Astrocyte of the cerebellum (primary cell): ENCODE measurements at regions not wholly inside any gene's neighbourhood (a gene's known extent, or its start where the extent isn't known, plus 50 kb on each side); places are given as distances from the start of the nearest gene placed in this dataset.

Source experiments
- DNase-seq: peaks from one replicate; pipeline ENCODE4 v3.0.0-alpha.2; 2011; ENCODE audit warnings: low read depth
- H3K4me3 ChIP-seq: 2 replicates; pipeline ENCODE4 v1.5.1; 2011; ENCODE audit warnings: mild to moderate bottlenecking, low read depth, low read length, moderate library complexity
- in situ Hi-C: cut with HindIII; loops from 2 replicates; pipeline ENCODE4 v1.10.0; 2017; ENCODE audit warnings: low sequenced_read_pairs
- TF ChIP-seq, protein P1 (sequence below): IDR thresholded peaks from 2 replicates; pipeline ENCODE4 v1.5.1; 2012; ENCODE audit warnings: low read length, low read depth, moderate library complexity, mild to moderate bottlenecking; ENCODE audit errors: missing control alignments

- TF ChIP-seq, protein P1, sequence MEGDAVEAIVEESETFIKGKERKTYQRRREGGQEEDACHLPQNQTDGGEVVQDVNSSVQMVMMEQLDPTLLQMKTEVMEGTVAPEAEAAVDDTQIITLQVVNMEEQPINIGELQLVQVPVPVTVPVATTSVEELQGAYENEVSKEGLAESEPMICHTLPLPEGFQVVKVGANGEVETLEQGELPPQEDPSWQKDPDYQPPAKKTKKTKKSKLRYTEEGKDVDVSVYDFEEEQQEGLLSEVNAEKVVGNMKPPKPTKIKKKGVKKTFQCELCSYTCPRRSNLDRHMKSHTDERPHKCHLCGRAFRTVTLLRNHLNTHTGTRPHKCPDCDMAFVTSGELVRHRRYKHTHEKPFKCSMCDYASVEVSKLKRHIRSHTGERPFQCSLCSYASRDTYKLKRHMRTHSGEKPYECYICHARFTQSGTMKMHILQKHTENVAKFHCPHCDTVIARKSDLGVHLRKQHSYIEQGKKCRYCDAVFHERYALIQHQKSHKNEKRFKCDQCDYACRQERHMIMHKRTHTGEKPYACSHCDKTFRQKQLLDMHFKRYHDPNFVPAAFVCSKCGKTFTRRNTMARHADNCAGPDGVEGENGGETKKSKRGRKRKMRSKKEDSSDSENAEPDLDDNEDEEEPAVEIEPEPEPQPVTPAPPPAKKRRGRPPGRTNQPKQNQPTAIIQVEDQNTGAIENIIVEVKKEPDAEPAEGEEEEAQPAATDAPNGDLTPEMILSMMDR, result no peak
- in situ Hi-C loops, result no loop called here
- H3K4me3 ChIP-seq, result no peak overlapping the region
- no peak for DNase-seq
Measured at GRCh38 chr2:66084948-66085590, 349.9 kb upstream of the MEIS1 start.

DNA sequence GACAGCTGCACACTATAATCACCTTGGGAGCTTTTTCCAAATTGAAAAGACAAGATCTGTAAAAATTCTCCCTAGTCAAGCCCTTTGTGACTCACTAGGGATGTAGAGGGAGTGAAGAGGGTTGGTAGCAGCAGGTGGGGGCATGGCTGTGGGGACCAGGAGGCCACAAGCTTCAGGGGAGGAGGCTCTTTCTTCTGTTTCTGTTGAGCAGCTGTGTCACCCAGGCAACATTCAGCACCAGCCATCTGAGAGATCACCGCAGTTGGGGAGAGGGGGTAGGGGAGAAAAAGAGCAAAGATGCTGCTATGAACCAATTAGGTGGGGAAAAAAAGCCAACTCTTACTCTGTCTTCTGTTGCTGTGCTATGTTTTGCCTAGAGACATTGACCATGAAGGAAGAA lies 352.3 kb upstream of the MEIS1 start:
- no peak overlapping the region for H3K4me3 ChIP-seq
- in situ Hi-C loops, result no loop called here
- no peak for DNase-seq
- TF ChIP-seq, protein P1, result no peak

- TF ChIP-seq, protein P1, result no peak
- no peak for DNase-seq
- in situ Hi-C loops, result no loop called here
- H3K4me3 ChIP-seq, result no peak overlapping the region
Measured at GRCh38 chr2:66080127-66080526, 354.8 kb upstream of the MEIS1 start.

DNA sequence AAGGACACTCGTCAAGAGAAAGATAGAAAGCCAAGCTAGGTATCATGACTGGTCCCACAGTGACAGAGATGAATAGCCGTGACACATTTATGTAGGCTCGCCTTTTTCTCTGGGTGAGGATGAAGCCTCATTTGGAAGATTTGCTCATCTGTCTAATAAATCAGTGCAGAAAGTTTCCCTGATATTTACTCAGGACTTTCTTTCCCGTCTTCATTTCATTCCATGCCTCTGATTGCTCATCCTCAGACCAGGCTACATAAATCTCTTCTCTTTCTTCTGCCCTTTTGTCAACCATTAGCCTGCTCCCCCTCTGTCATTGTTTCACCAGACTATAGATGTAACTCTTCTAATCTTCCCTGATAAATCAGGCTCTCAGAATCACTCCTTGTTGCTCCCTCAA lies 361.8 kb upstream of the MEIS1 start:
- DNase-seq, result no peak
- H3K4me3 ChIP-seq, result no peak overlapping the region
- TF ChIP-seq, protein P1, result no peak
- in situ Hi-C loops, result no loop called here

- no peak for DNase-seq
- in situ Hi-C loops, result no loop called here
- TF ChIP-seq, protein P1, result no peak
- H3K4me3 ChIP-seq, result no peak overlapping the region
Measured at GRCh38 chr2:66070721-66071602, 364.0 kb upstream of the MEIS1 start.

DNA sequence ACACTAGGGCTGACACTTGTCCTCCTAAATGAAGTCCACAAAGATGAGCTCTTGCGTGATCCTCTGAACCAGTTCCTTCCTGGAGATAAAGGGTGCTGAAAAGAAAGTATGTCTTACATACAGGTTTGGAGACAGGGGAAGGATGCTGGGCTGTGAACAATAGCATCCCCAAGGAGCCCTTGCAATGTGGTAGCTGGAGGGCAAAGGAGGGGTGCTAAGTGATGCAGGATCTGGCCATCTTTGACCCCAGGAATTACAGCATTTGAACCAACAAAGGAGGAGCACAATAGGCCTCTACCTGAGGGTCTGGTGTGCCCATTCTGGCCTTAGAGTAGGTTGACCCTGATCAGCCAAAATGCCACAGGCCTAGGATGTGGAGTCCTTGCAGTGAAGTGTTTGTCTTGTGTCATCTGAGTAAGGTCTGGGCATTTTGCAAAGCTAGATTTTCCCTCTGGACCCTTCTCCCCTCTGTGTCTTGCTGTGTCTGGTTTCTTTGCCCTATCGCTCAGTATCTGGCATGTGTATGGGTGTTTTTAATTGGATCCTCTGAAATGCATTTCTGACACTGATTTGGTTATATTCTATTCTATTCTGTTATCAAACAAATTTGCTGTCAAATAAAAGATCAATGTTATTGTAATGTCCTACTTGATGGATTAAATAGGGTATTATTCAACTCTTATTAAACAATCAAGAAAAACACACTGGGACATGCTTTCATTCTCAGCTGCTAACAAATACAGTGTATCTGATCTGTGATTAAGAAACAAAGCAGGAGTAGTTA lies 364.8 kb upstream of the MEIS1 start:
- in situ Hi-C loops, result no loop called here
- DNase-seq, result no peak

More for the DNA sequence above, 364.8 kb upstream of the MEIS1 start:
- H3K4me3 ChIP-seq, result no peak overlapping the region
- TF ChIP-seq, protein P1, result no peak
